AG04450 (cell line): ENCODE measurements at regions not wholly inside any gene's neighbourhood (a gene's known extent, or its start where the extent isn't known, plus 50 kb on each side); places are given as distances from the start of the nearest gene placed in this dataset.

Source experiments
- CTCF ChIA-PET: fragments of 300-600, 350-600 bp; formaldehyde crosslinking; extraction: SDS; loops from one replicate; lab custom pipeline; 2022; ENCODE audit warnings: antibody characterized with exemption, inconsistent platforms; lab: Charles Lee
- POLR2A ChIA-PET: fragments of 350-600 bp; formaldehyde crosslinking; extraction: SDS; loops from one replicate; lab custom pipeline; 2021; ENCODE audit warnings: antibody characterized with exemption, inconsistent platforms; lab: Yijun Ruan, JAX
- DNase-seq: peaks from one replicate; pipeline ENCODE4 v3.0.0-alpha.2; 2011; ENCODE audit warnings: low read depth, low spot score
- H3K27ac ChIP-seq: one replicate; pipeline ENCODE4 v1.5.1; 2012; ENCODE audit warnings: low read depth, low read length, control low read depth
- H3K27me3 ChIP-seq: one replicate; pipeline ENCODE4 v1.6.0; 2012; ENCODE audit warnings: low read length; ENCODE audit not compliant: control insufficient read depth, insufficient read depth
- H3K4me3 ChIP-seq: 2 replicates; pipeline ENCODE4 v1.5.1; 2011; ENCODE audit warnings: mild to moderate bottlenecking, low read depth, low read length, control low read depth
- H3K9me3 ChIP-seq: 2 replicates; pipeline ENCODE4 v1.5.1; 2012; ENCODE audit warnings: low read length; ENCODE audit not compliant: control insufficient read depth, insufficient read depth
- TF ChIP-seq, protein P1 (sequence below): IDR thresholded peaks from 2 replicates; pipeline ENCODE4 v1.5.1; 2011; ENCODE audit warnings: low read depth, low read length, control low read depth, inconsistent platforms

- TF ChIP-seq, protein P1, sequence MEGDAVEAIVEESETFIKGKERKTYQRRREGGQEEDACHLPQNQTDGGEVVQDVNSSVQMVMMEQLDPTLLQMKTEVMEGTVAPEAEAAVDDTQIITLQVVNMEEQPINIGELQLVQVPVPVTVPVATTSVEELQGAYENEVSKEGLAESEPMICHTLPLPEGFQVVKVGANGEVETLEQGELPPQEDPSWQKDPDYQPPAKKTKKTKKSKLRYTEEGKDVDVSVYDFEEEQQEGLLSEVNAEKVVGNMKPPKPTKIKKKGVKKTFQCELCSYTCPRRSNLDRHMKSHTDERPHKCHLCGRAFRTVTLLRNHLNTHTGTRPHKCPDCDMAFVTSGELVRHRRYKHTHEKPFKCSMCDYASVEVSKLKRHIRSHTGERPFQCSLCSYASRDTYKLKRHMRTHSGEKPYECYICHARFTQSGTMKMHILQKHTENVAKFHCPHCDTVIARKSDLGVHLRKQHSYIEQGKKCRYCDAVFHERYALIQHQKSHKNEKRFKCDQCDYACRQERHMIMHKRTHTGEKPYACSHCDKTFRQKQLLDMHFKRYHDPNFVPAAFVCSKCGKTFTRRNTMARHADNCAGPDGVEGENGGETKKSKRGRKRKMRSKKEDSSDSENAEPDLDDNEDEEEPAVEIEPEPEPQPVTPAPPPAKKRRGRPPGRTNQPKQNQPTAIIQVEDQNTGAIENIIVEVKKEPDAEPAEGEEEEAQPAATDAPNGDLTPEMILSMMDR, result no peak
- ChIA-PET POLR2A (no interaction called here), CTCF (no interaction called here)
- Histone ChIP-seq H3K27ac (no peak overlapping the region), H3K27me3 (no peaks in the 10 kb centered on the region), H3K9me3 (no peaks in the 10 kb centered on the region), H3K4me3 (no peak overlapping the region)
- DNase-seq, result no peak
Measured at GRCh38 chr19:30739394-30739793, 367.2 kb downstream of the ZNF536 start.

DNA sequence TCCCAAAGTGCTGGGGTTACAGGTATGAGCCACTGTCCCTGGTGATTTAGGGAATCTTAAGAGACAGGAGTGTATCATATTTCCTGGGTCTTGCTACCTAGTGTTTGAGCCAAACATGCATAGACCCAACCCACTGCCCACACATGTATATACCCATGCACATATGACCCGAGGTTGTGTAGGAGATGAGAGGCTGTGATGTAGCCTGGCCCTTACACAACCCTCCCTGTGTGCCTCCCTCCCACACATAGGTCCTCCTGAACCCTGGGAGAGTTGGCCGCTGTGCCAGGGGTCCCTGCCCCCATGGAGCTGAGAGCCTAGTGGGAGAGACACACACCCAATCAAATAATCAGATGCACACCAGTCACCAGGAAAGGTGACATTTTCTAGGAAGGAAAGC is 365.9 kb downstream of the ZNF536 start:
- Histone ChIP-seq H3K27me3 (no peaks in the 10 kb centered on the region), H3K9me3 (no peaks in the 10 kb centered on the region), H3K27ac (no peak overlapping the region), H3K4me3 (no peak overlapping the region)
- ChIA-PET POLR2A (no interaction called here), CTCF (no interaction called here)
- DNase-seq, result no peak
- TF ChIP-seq, protein P1, result no peak

DNA sequence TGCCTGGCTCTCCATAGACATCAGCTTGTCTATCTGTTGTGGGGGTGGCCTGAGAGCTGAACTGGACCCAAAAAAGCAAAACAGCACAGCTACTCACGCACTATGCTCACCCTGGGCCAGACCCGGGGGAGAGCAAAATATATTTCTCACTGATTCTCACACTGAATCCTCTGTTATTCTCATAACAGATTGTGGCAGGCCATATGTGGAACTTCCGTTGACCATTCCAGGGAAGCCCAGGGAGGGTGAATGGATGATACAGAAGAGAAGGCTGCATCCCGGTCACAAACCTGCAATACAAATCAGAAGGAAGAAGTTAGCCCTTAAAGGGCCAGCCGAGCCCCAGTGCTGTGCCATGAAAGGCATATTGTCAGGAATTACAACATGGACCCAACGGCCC is 362.5 kb downstream of the ZNF536 start:
- no peak for DNase-seq
- Histone ChIP-seq H3K4me3 (no peak overlapping the region), H3K27ac (no peak overlapping the region), H3K27me3 (no peaks in the 10 kb centered on the region), H3K9me3 (no peaks in the 10 kb centered on the region)
- TF ChIP-seq, protein P1, result no peak
- POLR2A ChIA-PET, result no interaction called here
- CTCF ChIA-PET, result no interaction called here

- H3K27me3 ChIP-seq, result no peaks in the 10 kb centered on the region
- no peaks in the 10 kb centered on the region for H3K9me3 ChIP-seq
- no peak overlapping the region for H3K27ac ChIP-seq
- CTCF ChIA-PET, result no interaction called here
- TF ChIP-seq, protein P1, result no peak
- no peak for DNase-seq
- POLR2A ChIA-PET, result no interaction called here
- H3K4me3 ChIP-seq, result no peak overlapping the region
Measured at GRCh38 chr19:30733826-30734550, 361.8 kb downstream of the ZNF536 start.

- CTCF ChIA-PET, result no interaction called here
Measured at GRCh38 chr19:30731591-30731990, 359.4 kb downstream of the ZNF536 start.

More at GRCh38 chr19:30731591-30731990, 359.4 kb downstream of the ZNF536 start:
- no peaks in the 10 kb centered on the region for H3K27me3 ChIP-seq
- TF ChIP-seq, protein P1, result no peak
- no peak overlapping the region for H3K27ac ChIP-seq
- H3K9me3 ChIP-seq, result no peaks in the 10 kb centered on the region
- POLR2A ChIA-PET, result no interaction called here
- no peak overlapping the region for H3K4me3 ChIP-seq
- no peak for DNase-seq
